AG08396 (cell line): ENCODE measurements at regions not wholly inside any gene's neighbourhood (a gene's known extent, or its start where the extent isn't known, plus 50 kb on each side); places are given as distances from the start of the nearest gene placed in this dataset.

ENCODE experiments used
- DNase-seq: peaks from one replicate; pipeline ENCODE4 v3.0.0; 2012; ENCODE audit warnings: low spot score, mixed read lengths

GRCh38 chr20:22315073-22315472, 269.3 kb downstream of the FOXA2 start:
- DNase-seq: no peak

- peak; percentile 14 for DNase-seq
Observed at GRCh38 chr20:22312744-22313346, 271.5 kb downstream of the FOXA2 start.

- DNase-seq: no peak
Observed at GRCh38 chr20:22308934-22309333, 275.4 kb downstream of the FOXA2 start.

GRCh38 chr20:22307409-22307808, 277.0 kb downstream of the FOXA2 start:
- no peak for DNase-seq

- no peak for DNase-seq
Observed at GRCh38 chr20:22305381-22305780, 279.0 kb downstream of the FOXA2 start.

- DNase-seq: no peak
Observed at GRCh38 chr20:22303523-22303922, 280.8 kb downstream of the FOXA2 start.

- no peak for DNase-seq
Observed at GRCh38 chr20:22302039-22302438, 282.3 kb downstream of the FOXA2 start.

GRCh38 chr20:22293886-22294285, 290.5 kb downstream of the FOXA2 start:
- DNase-seq: no peak

- DNase-seq: no peak
Observed at GRCh38 chr20:22289442-22289841, 294.9 kb downstream of the FOXA2 start.

GRCh38 chr20:22288957-22289356, 295.4 kb downstream of the FOXA2 start:
- no peak for DNase-seq

- DNase-seq: no peak
Observed at GRCh38 chr20:22288156-22288555, 296.2 kb downstream of the FOXA2 start.

GRCh38 chr20:22285555-22285954, 298.8 kb downstream of the FOXA2 start:
- DNase-seq: no peak

GRCh38 chr20:22282696-22283095, 301.7 kb downstream of the FOXA2 start:
- no peak for DNase-seq

GRCh38 chr20:22274330-22274729, 310.0 kb downstream of the FOXA2 start:
- no peak for DNase-seq

GRCh38 chr20:22268675-22269074, 315.7 kb downstream of the FOXA2 start:
- no peak for DNase-seq

GRCh38 chr20:22264917-22265316, 319.5 kb downstream of the FOXA2 start:
- DNase-seq: no peak

- DNase-seq: no peak
Observed at GRCh38 chr20:22260506-22260905, 323.9 kb downstream of the FOXA2 start.

- no peak for DNase-seq
Observed at GRCh38 chr20:22257912-22258311, 326.5 kb downstream of the FOXA2 start.

- no peak for DNase-seq
Observed at GRCh38 chr20:22248051-22248667, 336.2 kb downstream of the FOXA2 start.

GRCh38 chr20:22245139-22245538, 339.2 kb downstream of the FOXA2 start:
- DNase-seq: no peak

GRCh38 chr20:22243067-22243466, 341.3 kb downstream of the FOXA2 start:
- DNase-seq: no peak

GRCh38 chr20:22241609-22242008, 342.8 kb downstream of the FOXA2 start:
- no peak for DNase-seq

- DNase-seq: no peak
Observed at GRCh38 chr20:22232923-22233322, 351.4 kb downstream of the FOXA2 start.

GRCh38 chr20:22232473-22232872, 351.9 kb downstream of the FOXA2 start:
- no peak for DNase-seq
